Psoas muscle (tissue), 7 donors: ENCODE measurements at regions not wholly inside any gene's neighbourhood (a gene's known extent, or its start where the extent isn't known, plus 50 kb on each side); places are given as distances from the start of the nearest gene placed in this dataset.

Experiments
- ATAC-seq, 4 donors: fragments of 200-7000 bp; cut with Tn5 transposase; one replicate each; pipeline ENCODE4 v1.9.1; 2020; ENCODE audit warnings: moderate library complexity in 3 of 4, mild to moderate bottlenecking in 2 of 4
- DNase-seq, 2 donors: peaks; one replicate each; pipeline ENCODE4 v3.0.0-alpha.2; 2020
- H3K27ac ChIP-seq: fragments of 200-600 bp; one replicate; pipeline ENCODE4 v1.8.0; 2022
- H3K27me3 ChIP-seq, 3 donors: fragments of 200-600 bp in 1 of 3; one replicate each; pipeline versions ENCODE4 v1.6.1 to v1.8.0; 2013 to 2022; ENCODE audit warnings: low read length in 2 of 3, mild to moderate bottlenecking in 2 of 3, moderate library complexity in 1 of 3; ENCODE audit not compliant: insufficient read depth in 3 of 3
- H3K36me3 ChIP-seq, 2 donors: fragments of 200-600 bp in 1 of 2; one replicate each; pipeline versions ENCODE4 v1.6.1 to v1.8.0; 2013 to 2022; ENCODE audit warnings: low read depth in 1 of 2, mild to moderate bottlenecking in 1 of 2, moderate library complexity in 1 of 2; ENCODE audit not compliant: insufficient read depth in 1 of 2
- H3K4me1 ChIP-seq: fragments of 200-600 bp; one replicate; pipeline ENCODE4 v1.8.0; 2022
- H3K4me3 ChIP-seq: fragments of 200-600 bp; one replicate; pipeline ENCODE4 v1.8.0; 2022; ENCODE audit warnings: mild to moderate bottlenecking
- H3K9me3 ChIP-seq: fragments of 200-600 bp; one replicate; pipeline ENCODE4 v1.8.0; 2022
- WGBS, 3 donors: extraction: QIAGEN DNeasy Blood & Tissue Kit; methylation state at CpG; one replicate each; pipeline versions ENCODE4 v1.1.6 to v1.1.7; 2013; 5-methylcytosine and 5-hydroxymethylcytosine counted together
- intact Hi-C, 2 donors: fragments of 100-400 bp; cut with DNase I; formaldehyde crosslinking; loops; one replicate each; pipeline versions ENCODE4 v1.11.0 to v1.14.2; 2022
- TF ChIP-seq, protein P1 (sequence below): fragments of 200-600 bp; IDR thresholded peaks from one replicate; pipeline ENCODE4 v1.8.0; 2022; ENCODE audit warnings: antibody characterized with exemption
- donor health status: healthy with polysubstance abuse.
- donor health status: DM: no; HTN: no; CAD: no; lungs with moderate emphysema.
- donor health status: Bipolar disorder and iron deficiency.
- donor health status: healthy.
- donor health status: DM: yes; HTN: yes; CAD: no.
- donor health status: DM: no; HTN: no; CAD: no.
- donor health status: DM: yes; HTN: yes; CAD: no.

DNA sequence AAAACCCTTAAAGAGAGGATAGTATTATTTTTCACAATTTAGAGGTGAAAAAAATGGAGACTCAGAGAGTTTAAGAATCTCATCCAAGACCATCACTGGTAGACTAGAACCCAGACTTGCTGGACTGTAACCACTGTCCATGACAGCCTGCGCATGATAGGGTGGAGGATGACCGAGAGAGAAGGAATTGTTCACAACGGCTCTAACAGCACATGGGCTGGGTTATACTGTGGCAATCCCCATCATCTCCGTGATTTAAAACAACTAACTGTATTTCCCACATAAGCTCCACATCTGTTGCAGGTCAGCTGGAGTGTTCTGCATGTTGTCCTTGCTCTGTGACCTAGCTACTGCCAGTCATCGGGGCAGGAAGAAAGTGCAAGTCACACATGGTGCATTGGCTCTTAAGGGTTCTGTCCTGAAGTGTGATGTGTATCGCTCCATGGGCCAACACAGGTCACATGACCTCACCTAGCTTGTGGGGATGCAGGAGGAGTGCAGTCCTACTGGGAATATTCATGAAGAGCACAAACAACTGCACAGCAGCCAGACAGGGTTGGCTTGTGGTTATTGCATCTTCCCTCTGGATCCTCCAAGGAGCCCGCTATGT, 131.2 kb upstream of the MPHOSPH6 start:
- no peak overlapping the region for H3K4me3 ChIP-seq
- DNase-seq (no peak), ATAC-seq (no peak)
- intact Hi-C loops = no loop called here
- no peak overlapping the region for H3K27ac ChIP-seq
- H3K36me3 ChIP-seq = no peaks in the 10 kb centered on the region
- 66 to 73% (median 73%) methylated on average over 7 of the region's 7 CpGs for WGBS, 3 donors
- H3K27me3 ChIP-seq = no peaks in the 10 kb centered on the region
- H3K9me3 ChIP-seq = no peaks in the 10 kb centered on the region
- TF ChIP-seq, protein P1, sequence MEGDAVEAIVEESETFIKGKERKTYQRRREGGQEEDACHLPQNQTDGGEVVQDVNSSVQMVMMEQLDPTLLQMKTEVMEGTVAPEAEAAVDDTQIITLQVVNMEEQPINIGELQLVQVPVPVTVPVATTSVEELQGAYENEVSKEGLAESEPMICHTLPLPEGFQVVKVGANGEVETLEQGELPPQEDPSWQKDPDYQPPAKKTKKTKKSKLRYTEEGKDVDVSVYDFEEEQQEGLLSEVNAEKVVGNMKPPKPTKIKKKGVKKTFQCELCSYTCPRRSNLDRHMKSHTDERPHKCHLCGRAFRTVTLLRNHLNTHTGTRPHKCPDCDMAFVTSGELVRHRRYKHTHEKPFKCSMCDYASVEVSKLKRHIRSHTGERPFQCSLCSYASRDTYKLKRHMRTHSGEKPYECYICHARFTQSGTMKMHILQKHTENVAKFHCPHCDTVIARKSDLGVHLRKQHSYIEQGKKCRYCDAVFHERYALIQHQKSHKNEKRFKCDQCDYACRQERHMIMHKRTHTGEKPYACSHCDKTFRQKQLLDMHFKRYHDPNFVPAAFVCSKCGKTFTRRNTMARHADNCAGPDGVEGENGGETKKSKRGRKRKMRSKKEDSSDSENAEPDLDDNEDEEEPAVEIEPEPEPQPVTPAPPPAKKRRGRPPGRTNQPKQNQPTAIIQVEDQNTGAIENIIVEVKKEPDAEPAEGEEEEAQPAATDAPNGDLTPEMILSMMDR = no peak
- H3K4me1 ChIP-seq = no peaks in the 10 kb centered on the region

DNA sequence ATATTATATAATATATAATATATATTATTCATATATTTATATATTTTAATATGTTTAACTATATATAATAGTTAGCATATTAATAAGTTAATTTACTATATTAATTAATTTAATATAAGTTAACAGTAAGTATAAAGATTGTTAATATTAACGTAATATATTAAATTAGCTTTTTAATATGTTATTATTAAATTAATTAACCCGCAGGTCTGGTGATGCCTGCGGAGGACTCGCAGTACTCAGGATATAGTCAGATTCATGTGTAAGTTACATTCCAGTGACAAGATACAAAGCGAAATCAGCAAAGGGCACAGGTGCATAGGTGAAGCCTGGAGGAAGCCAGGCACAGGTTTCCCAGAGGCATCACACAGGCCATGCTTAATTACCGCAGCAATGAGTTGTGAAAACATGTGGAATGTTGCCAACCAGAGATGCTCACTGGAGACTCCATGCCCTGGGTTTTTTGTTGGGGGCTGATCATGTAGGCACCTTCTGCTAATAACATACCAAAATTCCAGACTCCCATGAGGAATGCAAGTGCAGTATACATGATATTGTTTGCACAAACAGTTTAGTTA, 130.4 kb upstream of the MPHOSPH6 start:
- 94 to 95% (median 94%) methylated on average over 6 of the region's 6 CpGs for WGBS, 3 donors
- TF ChIP-seq, protein P1 = no peak
- no peak overlapping the region for H3K4me3 ChIP-seq
- no peak overlapping the region for H3K27ac ChIP-seq
- H3K36me3 ChIP-seq = no peaks in the 10 kb centered on the region
- intact Hi-C loops = no loop called here
- no peaks in the 10 kb centered on the region for H3K4me1 ChIP-seq
- no peaks in the 10 kb centered on the region for H3K27me3 ChIP-seq
- ATAC-seq (no peak), DNase-seq (no peak)
- H3K9me3 ChIP-seq = no peaks in the 10 kb centered on the region

DNA sequence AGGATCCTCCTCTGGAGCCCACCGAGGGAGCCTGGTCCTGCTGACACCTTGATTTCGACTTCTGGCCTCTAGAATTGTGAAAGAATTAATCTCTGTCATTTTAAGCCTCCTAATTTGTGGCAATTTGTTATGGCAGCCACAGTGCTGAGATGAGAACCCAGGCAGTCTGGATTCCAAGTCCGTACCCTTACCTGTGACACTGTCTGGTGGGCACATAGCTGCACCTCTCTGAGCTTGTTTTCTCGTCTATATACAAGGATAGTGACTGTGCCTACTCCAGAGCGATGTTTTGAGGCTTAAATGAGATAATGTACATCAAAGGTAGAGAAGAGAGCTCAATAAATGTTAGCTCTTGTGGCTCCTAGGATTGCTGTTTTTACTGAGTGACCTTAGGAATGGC, 128.4 kb upstream of the MPHOSPH6 start:
- TF ChIP-seq, protein P1 = no peak
- H3K27me3 ChIP-seq = no peaks in the 10 kb centered on the region
- ATAC-seq = no peak
- intact Hi-C loops = no loop called here
- H3K27ac ChIP-seq = no peak overlapping the region
- H3K36me3 ChIP-seq = no peaks in the 10 kb centered on the region
- no peak overlapping the region for H3K4me3 ChIP-seq
- no peaks in the 10 kb centered on the region for H3K4me1 ChIP-seq
- H3K9me3 ChIP-seq = no peaks in the 10 kb centered on the region
- 90 to 96% (median 92%) methylated on average over 5 of the region's 5 CpGs for WGBS, 3 donors
- DNase-seq = no peak

DNA sequence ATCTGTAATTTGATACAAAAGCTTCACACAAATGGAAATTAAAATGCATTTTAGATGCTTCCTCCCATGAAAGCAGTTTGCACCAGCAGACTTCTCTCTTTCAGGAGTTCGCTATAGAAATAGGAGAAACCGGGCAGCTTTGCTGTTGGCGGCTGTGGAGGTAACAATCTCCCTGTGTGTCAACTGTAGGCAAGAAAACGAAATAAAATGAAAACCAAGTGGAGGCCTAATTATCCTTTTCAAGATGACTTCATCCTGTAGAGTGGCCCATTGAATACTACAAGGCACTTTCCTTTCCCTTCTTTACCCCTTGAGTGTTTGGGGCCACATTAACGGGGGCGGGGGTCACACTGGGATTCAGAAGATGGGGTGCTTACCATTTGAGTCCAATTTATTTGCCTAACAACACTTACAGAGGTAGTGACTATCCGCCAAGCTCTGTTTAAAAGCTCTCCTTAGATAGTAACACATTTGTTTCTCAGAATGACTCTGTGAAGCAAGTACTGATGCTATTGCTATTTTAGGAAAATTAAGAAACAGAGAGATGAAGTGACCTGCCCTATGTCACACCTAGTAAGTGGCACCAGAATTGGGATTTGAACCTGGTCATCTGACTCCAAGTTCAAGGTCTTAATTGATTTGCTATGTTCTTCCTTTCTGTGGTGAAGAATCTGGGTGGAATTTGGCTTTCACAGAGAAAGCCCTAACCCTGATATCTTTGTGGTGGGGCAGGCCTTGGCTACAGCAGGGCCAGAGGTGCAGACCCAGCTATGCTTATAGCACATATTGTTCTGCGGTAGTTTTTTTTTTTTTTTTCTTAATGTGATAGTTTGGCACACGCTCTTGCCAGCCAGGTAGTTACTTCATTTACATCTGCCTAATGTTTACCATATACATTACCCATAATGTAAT, 125.5 kb upstream of the MPHOSPH6 start:
- ATAC-seq = no peak
- intact Hi-C loops = no loop called here
- 86 to 89% (median 88%) methylated on average over 9 of the region's 9 CpGs for WGBS, 3 donors

More for the DNA sequence above, 125.5 kb upstream of the MPHOSPH6 start:
- Histone ChIP-seq H3K36me3 (no peaks in the 10 kb centered on the region), H3K27me3 (no peaks in the 10 kb centered on the region), H3K27ac (no peak overlapping the region), H3K4me3 (no peak overlapping the region), H3K9me3 (no peaks in the 10 kb centered on the region), H3K4me1 (no peaks in the 10 kb centered on the region)
- no peak for DNase-seq
- TF ChIP-seq, protein P1 = no peak
